GM13976 (cell line): ENCODE measurements at regions not wholly inside any gene's neighbourhood (a gene's known extent, or its start where the extent isn't known, plus 50 kb on each side); places are given as distances from the start of the nearest gene placed in this dataset.

Source experiments
- DNase-seq: peaks from one replicate; pipeline ENCODE4 v3.0.0; 2012; ENCODE audit warnings: low spot score
- in situ Hi-C: fragments of 300-500 bp; cut with MboI; formaldehyde crosslinking; loops from one replicate; pipeline ENCODE4 v1.12.0; 2022; ENCODE audit warnings: low sequenced_read_pairs, mixed read lengths, inconsistent platforms; ENCODE audit not compliant: unreplicated experiment
- TF ChIP-seq, protein P1 (sequence below): IDR thresholded peaks from 2 replicates; pipeline ENCODE4 v1.5.1; 2012; ENCODE audit warnings: borderline replicate concordance, mild to moderate bottlenecking; ENCODE audit not compliant: insufficient read depth; ENCODE audit errors: extremely low read depth, missing control alignments, control extremely low read depth

DNA sequence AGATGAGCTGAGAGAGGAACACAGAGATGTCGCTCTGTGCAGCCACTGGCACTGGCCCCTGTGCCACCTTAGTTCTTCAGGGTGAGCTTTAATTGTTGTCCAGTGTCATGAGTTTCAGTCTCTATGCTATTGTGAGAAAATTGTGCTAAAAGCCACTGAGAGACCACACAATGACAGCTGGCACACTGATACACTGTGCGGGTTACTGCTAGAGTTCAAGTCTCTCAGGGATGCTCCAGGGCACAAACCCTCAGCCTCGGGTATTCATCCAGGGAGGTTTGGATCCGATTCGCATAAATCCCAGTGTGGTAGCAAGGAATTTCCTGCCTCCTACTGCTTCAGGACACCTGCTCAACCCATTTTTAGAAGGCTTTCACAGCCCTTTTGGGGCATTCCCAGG is 68.1 kb upstream of the EDNRB start:
- no peak for DNase-seq
- TF ChIP-seq, protein P1, sequence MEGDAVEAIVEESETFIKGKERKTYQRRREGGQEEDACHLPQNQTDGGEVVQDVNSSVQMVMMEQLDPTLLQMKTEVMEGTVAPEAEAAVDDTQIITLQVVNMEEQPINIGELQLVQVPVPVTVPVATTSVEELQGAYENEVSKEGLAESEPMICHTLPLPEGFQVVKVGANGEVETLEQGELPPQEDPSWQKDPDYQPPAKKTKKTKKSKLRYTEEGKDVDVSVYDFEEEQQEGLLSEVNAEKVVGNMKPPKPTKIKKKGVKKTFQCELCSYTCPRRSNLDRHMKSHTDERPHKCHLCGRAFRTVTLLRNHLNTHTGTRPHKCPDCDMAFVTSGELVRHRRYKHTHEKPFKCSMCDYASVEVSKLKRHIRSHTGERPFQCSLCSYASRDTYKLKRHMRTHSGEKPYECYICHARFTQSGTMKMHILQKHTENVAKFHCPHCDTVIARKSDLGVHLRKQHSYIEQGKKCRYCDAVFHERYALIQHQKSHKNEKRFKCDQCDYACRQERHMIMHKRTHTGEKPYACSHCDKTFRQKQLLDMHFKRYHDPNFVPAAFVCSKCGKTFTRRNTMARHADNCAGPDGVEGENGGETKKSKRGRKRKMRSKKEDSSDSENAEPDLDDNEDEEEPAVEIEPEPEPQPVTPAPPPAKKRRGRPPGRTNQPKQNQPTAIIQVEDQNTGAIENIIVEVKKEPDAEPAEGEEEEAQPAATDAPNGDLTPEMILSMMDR: no peak
- in situ Hi-C loops: no loop called here

DNA sequence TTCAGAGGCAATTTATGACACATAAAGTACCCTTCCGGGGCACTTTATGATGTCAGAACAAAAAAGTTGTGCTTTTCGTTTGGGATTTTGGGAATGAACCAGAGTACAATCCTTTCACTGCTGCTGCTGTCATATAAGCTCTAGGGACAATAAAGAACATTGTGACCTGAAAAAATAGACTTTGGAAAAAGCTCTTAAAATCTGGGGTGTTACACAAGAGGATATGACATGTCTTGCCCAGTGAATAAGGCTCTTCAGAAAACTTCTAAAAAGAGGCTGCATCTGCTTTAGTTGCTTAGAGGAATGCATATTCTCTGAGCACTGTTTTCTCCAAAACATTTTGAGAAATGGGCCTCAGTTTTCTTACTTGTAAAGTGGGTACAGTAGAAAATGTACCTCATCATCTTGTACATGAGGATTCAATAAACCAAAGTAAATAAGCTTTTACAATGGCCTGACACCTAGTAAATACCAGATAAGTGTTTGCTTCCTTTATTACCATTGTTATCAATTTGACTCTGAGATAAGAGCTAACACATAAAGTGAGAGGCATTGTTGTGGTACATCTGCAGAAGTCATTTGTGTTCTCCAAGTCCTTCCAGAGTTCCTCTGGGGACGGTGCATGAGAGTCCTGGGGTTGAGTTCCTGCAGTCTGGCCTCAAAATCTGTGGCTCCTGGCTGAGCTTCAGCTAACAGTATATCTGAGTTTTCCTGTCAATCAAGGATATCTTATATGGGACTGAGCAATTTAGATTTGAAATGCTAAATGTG is 67.4 kb upstream of the EDNRB start:
- TF ChIP-seq, protein P1: no peak
- in situ Hi-C loops: no loop called here
- DNase-seq: no peak

DNA sequence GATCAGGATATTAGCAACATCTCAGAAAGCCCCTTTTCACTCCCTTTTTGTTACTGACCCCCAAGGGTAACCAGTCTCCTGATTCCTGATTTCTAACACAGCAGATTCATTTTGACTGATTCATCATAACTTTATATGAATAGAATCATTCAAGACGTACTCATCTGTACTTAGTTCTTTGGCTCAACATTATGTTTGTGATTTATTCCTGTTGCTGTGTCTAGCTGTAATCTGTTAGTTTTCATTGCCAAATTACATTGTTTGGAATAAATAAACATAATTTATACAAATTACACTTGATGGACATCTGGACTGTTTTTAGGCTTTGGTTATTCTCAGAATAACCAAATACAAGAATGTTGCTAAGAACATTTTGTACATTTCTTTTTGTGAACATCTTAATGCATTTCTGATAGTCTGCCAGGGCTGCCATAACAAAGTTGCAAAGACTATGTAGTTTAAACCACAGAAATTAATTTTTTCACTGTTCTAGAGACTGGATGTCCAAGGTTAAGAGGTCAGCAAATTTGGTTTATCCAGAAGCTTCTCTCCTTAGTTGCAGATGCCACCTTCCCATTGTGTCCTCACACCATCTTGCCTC is 62.8 kb upstream of the EDNRB start:
- TF ChIP-seq, protein P1: no peak
- DNase-seq: no peak
- in situ Hi-C loops: no loop called here

DNA sequence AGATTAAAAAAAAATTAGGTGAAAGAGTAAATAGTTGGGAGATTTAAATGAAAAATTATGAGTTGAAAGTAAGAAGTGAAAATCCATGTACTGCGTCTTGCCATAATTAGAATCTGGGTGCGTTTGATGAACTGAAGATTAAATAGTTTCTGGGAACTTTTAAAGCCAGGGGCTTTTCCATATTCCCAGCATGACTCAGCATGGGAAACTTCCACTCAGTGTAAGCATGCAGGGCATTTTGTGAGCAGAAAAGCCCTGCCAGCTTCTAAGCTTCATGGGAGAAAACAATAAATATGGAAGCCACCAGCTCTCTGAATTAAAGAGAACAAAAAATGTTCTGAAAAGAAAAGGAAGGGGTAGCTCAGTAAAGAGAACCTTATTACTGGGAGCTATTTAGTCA is 62.0 kb upstream of the EDNRB start:
- TF ChIP-seq, protein P1: no peak
- in situ Hi-C loops: no loop called here
- no peak for DNase-seq

DNA sequence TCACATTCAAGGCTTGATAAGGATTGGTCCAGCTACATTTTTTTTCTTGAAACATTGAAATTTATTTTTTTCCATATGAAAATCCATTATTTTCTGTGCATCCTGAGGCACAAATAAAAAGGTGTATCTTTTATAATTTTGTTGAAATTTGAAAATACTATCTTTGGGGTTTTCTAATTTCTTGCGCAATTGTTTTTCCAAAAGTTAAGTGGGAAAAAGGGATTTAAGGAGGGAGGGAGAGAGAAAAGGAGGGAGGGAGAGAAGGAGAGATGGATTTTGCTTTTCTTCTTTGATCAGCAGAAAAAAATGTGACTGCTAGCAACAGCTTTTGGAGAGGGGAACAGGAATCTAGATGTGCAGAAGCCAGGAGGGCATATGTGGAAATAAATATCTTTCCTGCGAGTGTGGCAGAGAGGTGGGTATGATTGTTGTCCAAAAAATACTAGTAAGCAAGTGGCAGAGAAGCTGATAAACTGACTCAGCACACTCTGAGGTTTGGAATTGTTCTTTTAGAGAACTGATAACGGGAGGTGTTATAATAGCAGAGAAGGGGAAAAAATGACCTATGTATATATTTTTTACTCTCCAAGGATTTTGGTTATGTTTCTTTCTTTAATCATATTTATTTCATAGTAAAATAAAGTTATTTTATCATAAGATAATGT is 61.2 kb upstream of the EDNRB start:
- no peak for DNase-seq
- in situ Hi-C loops: no loop called here

DNA sequence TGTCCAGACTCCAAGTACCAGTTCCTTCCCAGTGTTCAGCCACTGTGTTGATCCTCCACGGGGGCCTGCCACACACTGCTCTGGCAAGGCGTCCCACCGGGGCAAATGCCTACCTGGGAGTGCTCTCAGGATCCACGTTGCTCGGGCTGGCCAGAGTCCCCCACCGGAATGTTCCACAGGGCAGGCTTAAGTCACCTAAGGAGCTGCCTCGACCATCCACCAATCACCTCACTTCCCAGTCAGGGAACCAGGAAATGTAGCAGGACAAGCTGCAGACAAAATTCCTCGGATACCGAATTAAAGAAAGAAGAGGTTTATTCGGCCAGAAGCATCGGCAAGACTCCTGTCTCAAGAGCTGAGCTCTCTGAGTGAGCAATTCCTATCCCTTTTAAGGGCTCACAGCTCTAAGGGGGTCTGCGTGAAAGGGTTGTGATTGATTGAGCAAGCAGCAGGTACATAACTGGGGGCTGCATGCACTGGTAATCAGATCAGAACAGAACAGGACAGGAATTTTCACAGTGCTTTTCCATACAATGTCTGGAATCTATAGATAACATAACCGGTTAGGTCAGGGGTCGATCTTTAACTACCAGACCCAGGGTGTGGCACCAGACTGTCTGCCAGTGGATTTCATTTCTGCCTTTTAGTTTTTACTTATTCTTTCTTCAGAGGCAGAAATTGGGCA is 56.9 kb upstream of the EDNRB start:
- in situ Hi-C loops: no loop called here
- TF ChIP-seq, protein P1: no peak
- no peak for DNase-seq

More for the DNA sequence above, 61.2 kb upstream of the EDNRB start:
- TF ChIP-seq, protein P1: no peak
